Fibroblast of lung (primary cell): ENCODE measurements at regions not wholly inside any gene's neighbourhood (a gene's known extent, or its start where the extent isn't known, plus 50 kb on each side); places are given as distances from the start of the nearest gene placed in this dataset.

Experiments
- DNase-seq, 2 donors: peaks; one replicate each; pipeline versions ENCODE4 v3.0.0 to v3.0.0-alpha.2; 2010; ENCODE audit warnings: low read depth in 2 of 2
- H2AFZ ChIP-seq: 2 replicates; pipeline ENCODE4 v1.5.1; 2012; ENCODE audit warnings: low read length, control low read depth, inconsistent platforms
- H3K27ac ChIP-seq: 2 replicates; pipeline ENCODE4 v1.5.1; 2011; ENCODE audit warnings: low read length, control low read depth; ENCODE audit not compliant: insufficient read depth
- H3K27me3 ChIP-seq: 2 replicates; pipeline ENCODE4 v1.5.1; 2011; ENCODE audit warnings: mild to moderate bottlenecking, low read length; ENCODE audit not compliant: control insufficient read depth, insufficient read depth
- H3K36me3 ChIP-seq: 2 replicates; pipeline ENCODE4 v1.5.1; 2011; ENCODE audit warnings: low read length; ENCODE audit not compliant: control insufficient read depth, insufficient read depth
- H3K4me1 ChIP-seq: 2 replicates; pipeline ENCODE4 v1.5.1; 2011; ENCODE audit warnings: low read length; ENCODE audit not compliant: control insufficient read depth, insufficient read depth; ENCODE audit errors: extremely low read depth
- H3K4me2 ChIP-seq: 2 replicates; pipeline ENCODE4 v1.5.1; 2011; ENCODE audit warnings: low read length, control low read depth; ENCODE audit not compliant: insufficient read depth; ENCODE audit errors: extremely low read depth
- H3K4me3 ChIP-seq, 4 experiments: fragments of 200-600 bp in 1 of 4; sonication (generic) in 1 of 4; replicated peaks in 1 of 4; 2 replicates each; pipeline ENCODE4 v1.5.1; 2011 to 2016; ENCODE audit warnings: low read length in 4 of 4, low read depth in 3 of 4, mild to moderate bottlenecking in 3 of 4, control low read depth in 2 of 4, inconsistent platforms in 1 of 4, mixed read lengths in 1 of 4; ENCODE audit not compliant: insufficient read depth in 1 of 4; ENCODE audit errors: control extremely low read depth in 1 of 4
- H3K79me2 ChIP-seq: 2 replicates; pipeline ENCODE4 v1.5.1; 2012; ENCODE audit warnings: mild to moderate bottlenecking, low read length, inconsistent platforms; ENCODE audit not compliant: control insufficient read depth, insufficient read depth
- H3K9ac ChIP-seq: 2 replicates; pipeline ENCODE4 v1.5.1; 2011; ENCODE audit warnings: mild to moderate bottlenecking, low read length, control low read depth; ENCODE audit not compliant: insufficient read depth
- H3K9me3 ChIP-seq: 2 replicates; pipeline ENCODE4 v1.5.1; 2012; ENCODE audit warnings: low read depth, low read length; ENCODE audit not compliant: control insufficient read depth, insufficient read depth
- H4K20me1 ChIP-seq: 2 replicates; pipeline ENCODE4 v1.5.1; 2011; ENCODE audit warnings: low read length; ENCODE audit not compliant: control insufficient read depth, insufficient read depth; ENCODE audit errors: extremely low read depth
- CTCF ChIP-seq, 2 donors: IDR thresholded peaks in 1 of 2; conservative IDR thresholded peaks in 1 of 2; 1 replicate in 1 of 2; 2 replicates in 1 of 2; pipeline ENCODE4 v1.5.1; 2011 to 2012; ENCODE audit warnings: low read length in 2 of 2, control low read depth in 1 of 2, inconsistent platforms in 1 of 2, low read depth in 1 of 2, mild to moderate bottlenecking in 1 of 2
- EZH2 ChIP-seq: IDR thresholded peaks from 2 replicates; pipeline ENCODE4 v1.5.1; 2012; ENCODE audit warnings: low read length, control low read depth, mild to moderate bottlenecking; ENCODE audit errors: missing control alignments

GRCh38 chr16:51443934-51444333 lies 292.9 kb upstream of the SALL1 start:
- no peaks in the 10 kb centered on the region for H3K36me3 ChIP-seq
- H3K27me3 ChIP-seq, result peaks cover 6% of the 10 kb centered on the region
- no peak overlapping the region for H3K27ac ChIP-seq
- H3K4me2 ChIP-seq, result no peak overlapping the region
- no peaks in the 10 kb centered on the region for H3K4me1 ChIP-seq
- no peak overlapping the region for H3K9ac ChIP-seq
- no peaks in the 10 kb centered on the region for H4K20me1 ChIP-seq
- H2AFZ ChIP-seq, result no peak overlapping the region
- TF ChIP-seq EZH2, result no peak
- TF ChIP-seq CTCF (conservative IDR thresholded peaks at IDR 0.05 in 1 of 2, IDR thresholded peaks at IDR 0.05 in 1 of 2; ENCODE audit: low read depth in 1 of 2, low read length in 2 of 2), result no peak
- no peak overlapping the region for H3K4me3 ChIP-seq
- H3K79me2 ChIP-seq, result no peaks in the 10 kb centered on the region
- H3K9me3 ChIP-seq, result no peaks in the 10 kb centered on the region
- no peak for DNase-seq

- TF ChIP-seq EZH2, result no peak
- TF ChIP-seq CTCF (conservative IDR thresholded peaks at IDR 0.05 in 1 of 2, IDR thresholded peaks at IDR 0.05 in 1 of 2; ENCODE audit: low read depth in 1 of 2, low read length in 2 of 2), result no peak
These were observed 291.2 kb upstream of the SALL1 start for GRCh38 chr16:51442141-51442870.

GRCh38 chr16:51440131-51440889 lies 289.2 kb upstream of the SALL1 start:
- Histone ChIP-seq H3K4me2 (no peak overlapping the region), H3K4me3 (no peak overlapping the region)

More at GRCh38 chr16:51442141-51442870, 291.2 kb upstream of the SALL1 start:
- Histone ChIP-seq H3K79me2 (no peaks in the 10 kb centered on the region), H3K36me3 (no peaks in the 10 kb centered on the region), H3K4me2 (no peak overlapping the region), H3K27ac (no peak overlapping the region), H3K4me1 (no peaks in the 10 kb centered on the region), H2AFZ (no peak overlapping the region), H3K9ac (no peak overlapping the region), H3K27me3 (peaks cover 6% of the 10 kb centered on the region), H4K20me1 (no peaks in the 10 kb centered on the region), H3K4me3 (no peak overlapping the region), H3K9me3 (no peaks in the 10 kb centered on the region)
- no peak for DNase-seq

More at GRCh38 chr16:51440131-51440889, 289.2 kb upstream of the SALL1 start:
- Histone ChIP-seq H3K27me3 (peaks cover 6% of the 10 kb centered on the region), H3K27ac (no peak overlapping the region), H3K9ac (no peak overlapping the region), H3K9me3 (no peaks in the 10 kb centered on the region), H3K36me3 (no peaks in the 10 kb centered on the region), H2AFZ (no peak overlapping the region), H3K4me1 (no peaks in the 10 kb centered on the region), H3K79me2 (no peaks in the 10 kb centered on the region), H4K20me1 (no peaks in the 10 kb centered on the region)
- DNase-seq, result no peak
- no peak for TF ChIP-seq CTCF (conservative IDR thresholded peaks at IDR 0.05 in 1 of 2, IDR thresholded peaks at IDR 0.05 in 1 of 2; ENCODE audit: low read depth in 1 of 2, low read length in 2 of 2)
- no peak for TF ChIP-seq EZH2
